ENCODE measurements at regions not wholly inside any gene's neighbourhood (a gene's known extent, or its start where the extent isn't known, plus 50 kb on each side); places are given as distances from the start of the nearest gene placed in this dataset.

- TF ChIP-seq EZH2phosphoT487 (IDR thresholded peaks at IDR 0.05; ENCODE audit: low read depth) (no peak), CTCF (IDR thresholded peaks at IDR 0.05; ENCODE audit: low read depth, low read length) (no peak)
- H3K27ac ChIP-seq (ENCODE audit: low read length): no peak overlapping the region
- H3K36me3 ChIP-seq (replicated peaks; ENCODE audit: low read depth, low read length): no peaks in the 10 kb centered on the region
- H3K79me2 ChIP-seq (ENCODE audit: low read length): no peaks in the 10 kb centered on the region
- no peaks in the 10 kb centered on the region for H3K27me3 ChIP-seq (ENCODE audit: low read depth, low read length)
- no peak overlapping the region for H3K9ac ChIP-seq (ENCODE audit: low read length)
- H4K20me1 ChIP-seq (ENCODE audit: insufficient read depth, low read length): no peaks in the 10 kb centered on the region
- no peaks in the 10 kb centered on the region for H3K9me3 ChIP-seq (ENCODE audit: insufficient read depth, low read length)
- H3K4me3 ChIP-seq (ENCODE audit: low read length): no peak overlapping the region
- H3K4me2 ChIP-seq (ENCODE audit: low read length): no peak overlapping the region
- H3K4me1 ChIP-seq (ENCODE audit: low read length): no peaks in the 10 kb centered on the region
- H2AFZ ChIP-seq (ENCODE audit: low read depth, low read length): no peak overlapping the region
Observed at GRCh38 chr2:212712466-212712865, 173.9 kb upstream of the ERBB4 start.

- H3K27me3 ChIP-seq (ENCODE audit: low read depth, low read length): no peaks in the 10 kb centered on the region
- H3K4me1 ChIP-seq (ENCODE audit: low read length): no peaks in the 10 kb centered on the region
- TF ChIP-seq CTCF (IDR thresholded peaks at IDR 0.05; ENCODE audit: low read depth, low read length) (no peak), EZH2phosphoT487 (IDR thresholded peaks at IDR 0.05; ENCODE audit: low read depth) (no peak)
- no peak overlapping the region for H3K4me2 ChIP-seq (ENCODE audit: low read length)
- no peak overlapping the region for H3K4me3 ChIP-seq (ENCODE audit: low read length)
- no peak overlapping the region for H3K27ac ChIP-seq (ENCODE audit: low read length)
- no peaks in the 10 kb centered on the region for H3K79me2 ChIP-seq (ENCODE audit: low read length)
- no peak overlapping the region for H2AFZ ChIP-seq (ENCODE audit: low read depth, low read length)
- no peaks in the 10 kb centered on the region for H3K9me3 ChIP-seq (ENCODE audit: insufficient read depth, low read length)
- H3K9ac ChIP-seq (ENCODE audit: low read length): no peak overlapping the region
- no peaks in the 10 kb centered on the region for H3K36me3 ChIP-seq (replicated peaks; ENCODE audit: low read depth, low read length)
- H4K20me1 ChIP-seq (ENCODE audit: insufficient read depth, low read length): no peaks in the 10 kb centered on the region
Observed at GRCh38 chr2:212711856-212712255, 173.3 kb upstream of the ERBB4 start.

- Histone ChIP-seq H4K20me1 (ENCODE audit: insufficient read depth, low read length) (no peaks in the 10 kb centered on the region), H3K9ac (ENCODE audit: low read length) (no peak overlapping the region), H3K9me3 (ENCODE audit: insufficient read depth, low read length) (no peaks in the 10 kb centered on the region), H3K4me1 (ENCODE audit: low read length) (no peaks in the 10 kb centered on the region), H3K4me2 (ENCODE audit: low read length) (no peak overlapping the region), H2AFZ (ENCODE audit: low read depth, low read length) (no peak overlapping the region), H3K79me2 (ENCODE audit: low read length) (no peaks in the 10 kb centered on the region), H3K27ac (ENCODE audit: low read length) (no peak overlapping the region), H3K36me3 (replicated peaks; ENCODE audit: low read depth, low read length) (no peaks in the 10 kb centered on the region), H3K4me3 (ENCODE audit: low read length) (no peak overlapping the region), H3K27me3 (ENCODE audit: low read depth, low read length) (no peaks in the 10 kb centered on the region)
- TF ChIP-seq CTCF (IDR thresholded peaks at IDR 0.05; ENCODE audit: low read depth, low read length): no peak
- TF ChIP-seq EZH2phosphoT487 (IDR thresholded peaks at IDR 0.05; ENCODE audit: low read depth): no peak
Observed at GRCh38 chr2:212709280-212709679, 170.7 kb upstream of the ERBB4 start.

- Histone ChIP-seq H2AFZ (ENCODE audit: low read depth, low read length) (no peak overlapping the region), H4K20me1 (ENCODE audit: insufficient read depth, low read length) (no peaks in the 10 kb centered on the region)
Observed at GRCh38 chr2:212708355-212708754, 169.8 kb upstream of the ERBB4 start.

More at GRCh38 chr2:212708355-212708754, 169.8 kb upstream of the ERBB4 start:
- H3K4me2 ChIP-seq (ENCODE audit: low read length): no peak overlapping the region
- H3K9me3 ChIP-seq (ENCODE audit: insufficient read depth, low read length): no peaks in the 10 kb centered on the region
- no peak overlapping the region for H3K27ac ChIP-seq (ENCODE audit: low read length)
- no peaks in the 10 kb centered on the region for H3K79me2 ChIP-seq (ENCODE audit: low read length)
- H3K4me1 ChIP-seq (ENCODE audit: low read length): no peaks in the 10 kb centered on the region
- TF ChIP-seq CTCF (IDR thresholded peaks at IDR 0.05; ENCODE audit: low read depth, low read length) (no peak), EZH2phosphoT487 (IDR thresholded peaks at IDR 0.05; ENCODE audit: low read depth) (no peak)
- H3K27me3 ChIP-seq (ENCODE audit: low read depth, low read length): no peaks in the 10 kb centered on the region
- H3K4me3 ChIP-seq (ENCODE audit: low read length): no peak overlapping the region
- H3K36me3 ChIP-seq (replicated peaks; ENCODE audit: low read depth, low read length): no peaks in the 10 kb centered on the region
- no peak overlapping the region for H3K9ac ChIP-seq (ENCODE audit: low read length)

Measured in OCI-LY3 (cell line).